ENCODE measurements at regions not wholly inside any gene's neighbourhood (a gene's known extent, or its start where the extent isn't known, plus 50 kb on each side); places are given as distances from the start of the nearest gene placed in this dataset.

GRCh38 chr18:39232937-39233336, 1667.3 kb upstream of the CELF4 start:
- H3K4me1 Mint-ChIP-seq, result peaks cover 5% of the 10 kb centered on the region; the same call in 2 of the 3 replicates
- DNase-seq (ENCODE audit: low spot score) (no peak), ATAC-seq (no peak)
- TF ChIP-seq POLR2AphosphoS5 (IDR thresholded peaks at IDR 0.05; ENCODE audit: low read depth), result no peak
- no peak for TF ChIP-seq EZH2 (IDR thresholded peaks at IDR 0.05; ENCODE audit: low read depth, unreplicated experiment)
- TF ChIP-seq ZNF462 (CRISPR knock-in tag; IDR thresholded peaks at IDR 0.05), result no peak
- TF ChIP-seq EZH2phosphoT487 (IDR thresholded peaks at IDR 0.05; ENCODE audit: unreplicated experiment), result no peak
- TF ChIP-seq JUNB (IDR thresholded peaks at IDR 0.05; ENCODE audit: unreplicated experiment), result no peak
- TF ChIP-seq NANOG (IDR thresholded peaks at IDR 0.05; ENCODE audit: borderline replicate concordance), result no peak
- no peak for TF ChIP-seq ZNF331 (CRISPR knock-in tag; IDR thresholded peaks at IDR 0.05; ENCODE audit: low read depth)
- no peak for TF ChIP-seq ZNF114 (CRISPR knock-in tag; IDR thresholded peaks at IDR 0.05)
- TF ChIP-seq CREB1 (CRISPR knock-in tag; IDR thresholded peaks at IDR 0.05; ENCODE audit: low read depth), result no peak
- TF ChIP-seq STAT1 (IDR thresholded peaks at IDR 0.05; ENCODE audit: unreplicated experiment), result no peak
- no peak for TF ChIP-seq ETS1 (IDR thresholded peaks at IDR 0.05)
- TF ChIP-seq CTCF (conservative IDR thresholded peaks at IDR 0.05; ENCODE audit: low read depth in 2 of 2), result no peak
- no peak for TF ChIP-seq REST (IDR thresholded peaks at IDR 0.05; ENCODE audit: unreplicated experiment)
- H3K27me3 ChIP-seq (ENCODE audit: insufficient read depth), result no peaks in the 10 kb centered on the region
- H3K9me2 ChIP-seq (ENCODE audit: insufficient read depth), result 0 out of 2 replicates have a peak, but pooled peaks cover 5% of the 10 kb centered on the region
- no peak overlapping the region for H3K4me3 ChIP-seq
- H3K36me3 Mint-ChIP-seq (ENCODE audit: low read depth), result peaks cover 27% of the 10 kb centered on the region
- H3K27ac ChIP-seq (ENCODE audit: low read depth), result no peak overlapping the region
- H3K27me3 Mint-ChIP-seq (ENCODE audit: insufficient read depth, low read depth, poor library complexity), result no peaks in the 10 kb centered on the region
- peaks cover 41% of the 10 kb centered on the region for H3K9me3 Mint-ChIP-seq
- H2AFZ ChIP-seq, result no peak overlapping the region
- H3K4me1 ChIP-seq (ENCODE audit: insufficient read depth), result peaks cover 9% of the 10 kb centered on the region
- H3K79me2 ChIP-seq (replicated peaks; ENCODE audit: insufficient read depth), result no peaks in the 10 kb centered on the region
- no peaks in the 10 kb centered on the region for H3F3A ChIP-seq (replicated peaks; ENCODE audit: low read depth)
- H3K36me3 ChIP-seq (ENCODE audit: insufficient read depth), result 0 out of 2 replicates have a peak, but pooled peaks cover 5% of the 10 kb centered on the region
- no peak overlapping the region for H3K4me3 Mint-ChIP-seq
- no peaks in the 10 kb centered on the region for H4K20me1 ChIP-seq (replicated peaks; ENCODE audit: insufficient read depth)
- H3K4me2 ChIP-seq, result no peak overlapping the region
- no peak overlapping the region for H3K27ac Mint-ChIP-seq

Measured in GM23338 (cell line).